Neural cell (in vitro differentiated cells): ENCODE measurements at regions not wholly inside any gene's neighbourhood (a gene's known extent, or its start where the extent isn't known, plus 50 kb on each side); places are given as distances from the start of the nearest gene placed in this dataset.

Experiments
- H2AFZ ChIP-seq: fragments of 200-600, 300-800 bp; sonication (generic), shearing (Covaris generic); 2 replicates; pipeline ENCODE4 v1.6.0; 2014; ENCODE audit warnings: low read depth, mild to moderate bottlenecking, antibody characterized with exemption, low read length, moderate library complexity
- H3F3A ChIP-seq: fragments of 200-600 bp; shearing (Covaris generic); 2 replicates; pipeline ENCODE4 v1.6.1; 2016; ENCODE audit warnings: mild to moderate bottlenecking, moderate library complexity, mixed read lengths, antibody characterized with exemption, low read length; ENCODE audit not compliant: insufficient read depth, poor library complexity, severe bottlenecking
- H3K27ac ChIP-seq: fragments of 200-600, 300-800 bp; sonication (generic), shearing (Covaris generic); 2 replicates; pipeline ENCODE4 v1.5.1; 2014; ENCODE audit warnings: mild to moderate bottlenecking, low read length, moderate library complexity
- H3K27me3 ChIP-seq: fragments of 300-800, 200-600 bp; sonication (generic), shearing (Covaris generic); 2 replicates; pipeline ENCODE4 v1.6.0; 2014; ENCODE audit warnings: mild to moderate bottlenecking, low read depth, low read length, moderate library complexity; ENCODE audit not compliant: insufficient read depth
- H3K36me3 ChIP-seq: fragments of 300-800, 200-600 bp; sonication (generic), shearing (Covaris generic); 2 replicates; pipeline ENCODE4 v1.5.1; 2014; ENCODE audit warnings: mild to moderate bottlenecking, antibody characterized with exemption, low read length, moderate library complexity; ENCODE audit not compliant: insufficient read depth
- H3K4me2 ChIP-seq: fragments of 300-800, 200-600 bp; sonication (generic), shearing (Covaris generic); 2 replicates; pipeline ENCODE4 v1.6.0; 2014; ENCODE audit warnings: mild to moderate bottlenecking, low read length
- H3K4me3 ChIP-seq: fragments of 300-800, 200-600 bp; sonication (generic), shearing (Covaris generic); 2 replicates; pipeline ENCODE4 v1.5.1; 2014; ENCODE audit warnings: mild to moderate bottlenecking, low read length, moderate library complexity
- H3K79me2 ChIP-seq: fragments of 200-600 bp; shearing (Covaris generic); replicated peaks from 2 replicates; pipeline ENCODE4 v1.6.0; 2014; ENCODE audit warnings: mild to moderate bottlenecking, low read length, moderate library complexity; ENCODE audit not compliant: insufficient read depth
- H3K9ac ChIP-seq: fragments of 300-800, 200-600 bp; sonication (generic), shearing (Covaris generic); 2 replicates; pipeline ENCODE4 v1.6.1; 2016; ENCODE audit warnings: mild to moderate bottlenecking, low read length, mixed read lengths
- H3K9me2 ChIP-seq: fragments of 200-600 bp; shearing (Covaris generic); 2 replicates; pipeline ENCODE4 v1.6.1; 2016; ENCODE audit warnings: mild to moderate bottlenecking, low read length, mixed read lengths; ENCODE audit not compliant: insufficient read depth
- H3K9me3 ChIP-seq: fragments of 200-600, 300-800 bp; sonication (generic), shearing (Covaris generic); 2 replicates; pipeline ENCODE4 v1.6.1; 2016; ENCODE audit warnings: mild to moderate bottlenecking, mixed run types, low read length, moderate library complexity, mixed read lengths
- H4K20me1 ChIP-seq: fragments of 200-600 bp; shearing (Covaris generic); 2 replicates; pipeline ENCODE4 v1.6.1; 2016; ENCODE audit warnings: mild to moderate bottlenecking, mixed run types; ENCODE audit not compliant: insufficient read depth
- EP300 ChIP-seq: fragments of 450-650 bp; conservative IDR thresholded peaks from 2 replicates; pipeline ENCODE4 v1.6.1; 2014; ENCODE audit warnings: antibody characterized with exemption, mild to moderate bottlenecking, moderate library complexity; ENCODE audit not compliant: poor library complexity, severe bottlenecking
- EZH2 ChIP-seq: fragments of 200-600, 300-800 bp; shearing (Covaris generic), sonication (generic); IDR thresholded peaks from 2 replicates; pipeline ENCODE4 v1.6.1; 2014; ENCODE audit warnings: antibody characterized with exemption, low read length, borderline replicate concordance, mild to moderate bottlenecking; ENCODE audit not compliant: insufficient read depth, poor library complexity, severe bottlenecking
- MXI1 ChIP-seq: fragments of 450-650 bp; conservative IDR thresholded peaks from 2 replicates; pipeline ENCODE4 v1.6.1; 2014; ENCODE audit warnings: antibody characterized with exemption, mild to moderate bottlenecking; ENCODE audit not compliant: poor library complexity, severe bottlenecking
- POLR2AphosphoS5 ChIP-seq: IDR thresholded peaks from 2 replicates; pipeline ENCODE4 v1.6.1; 2012
- RAD21 ChIP-seq: fragments of 450-650 bp; conservative IDR thresholded peaks from 2 replicates; pipeline ENCODE4 v1.6.1; 2014; ENCODE audit warnings: antibody characterized with exemption, mild to moderate bottlenecking, moderate library complexity
- REST ChIP-seq: IDR thresholded peaks from 2 replicates; pipeline ENCODE4 v1.6.1; 2012; ENCODE audit warnings: borderline replicate concordance
- SMC3 ChIP-seq: fragments of 450-650 bp; conservative IDR thresholded peaks from 2 replicates; pipeline ENCODE4 v1.6.1; 2014; ENCODE audit warnings: antibody characterized with exemption, mild to moderate bottlenecking, moderate library complexity; ENCODE audit not compliant: poor library complexity
- TAF1 ChIP-seq: IDR thresholded peaks from 2 replicates; pipeline ENCODE4 v1.6.1; 2012; ENCODE audit warnings: low read depth
- TF ChIP-seq, protein P1 (sequence below): fragments of 450-650 bp; IDR thresholded peaks from 2 replicates; pipeline ENCODE4 v1.5.1; 2014; ENCODE audit warnings: antibody characterized with exemption, mild to moderate bottlenecking, moderate library complexity; ENCODE audit not compliant: poor library complexity, severe bottlenecking

- Histone ChIP-seq H3K4me3 (no peak overlapping the region), H3K27ac (no peak overlapping the region), H2AFZ (no peak overlapping the region), H3K9me3 (no peaks in the 10 kb centered on the region), H3K27me3 (no peaks in the 10 kb centered on the region), H3K9me2 (no peaks in the 10 kb centered on the region), H3K79me2 (no peaks in the 10 kb centered on the region), H3K4me2 (no peak overlapping the region), H3F3A (no peaks in the 10 kb centered on the region), H3K9ac (no peak overlapping the region), H4K20me1 (no peaks in the 10 kb centered on the region), H3K36me3 (no peaks in the 10 kb centered on the region)
- no peak for TF ChIP-seq SMC3
- TF ChIP-seq RAD21 = no peak
- no peak for TF ChIP-seq MXI1
- TF ChIP-seq, protein P1, sequence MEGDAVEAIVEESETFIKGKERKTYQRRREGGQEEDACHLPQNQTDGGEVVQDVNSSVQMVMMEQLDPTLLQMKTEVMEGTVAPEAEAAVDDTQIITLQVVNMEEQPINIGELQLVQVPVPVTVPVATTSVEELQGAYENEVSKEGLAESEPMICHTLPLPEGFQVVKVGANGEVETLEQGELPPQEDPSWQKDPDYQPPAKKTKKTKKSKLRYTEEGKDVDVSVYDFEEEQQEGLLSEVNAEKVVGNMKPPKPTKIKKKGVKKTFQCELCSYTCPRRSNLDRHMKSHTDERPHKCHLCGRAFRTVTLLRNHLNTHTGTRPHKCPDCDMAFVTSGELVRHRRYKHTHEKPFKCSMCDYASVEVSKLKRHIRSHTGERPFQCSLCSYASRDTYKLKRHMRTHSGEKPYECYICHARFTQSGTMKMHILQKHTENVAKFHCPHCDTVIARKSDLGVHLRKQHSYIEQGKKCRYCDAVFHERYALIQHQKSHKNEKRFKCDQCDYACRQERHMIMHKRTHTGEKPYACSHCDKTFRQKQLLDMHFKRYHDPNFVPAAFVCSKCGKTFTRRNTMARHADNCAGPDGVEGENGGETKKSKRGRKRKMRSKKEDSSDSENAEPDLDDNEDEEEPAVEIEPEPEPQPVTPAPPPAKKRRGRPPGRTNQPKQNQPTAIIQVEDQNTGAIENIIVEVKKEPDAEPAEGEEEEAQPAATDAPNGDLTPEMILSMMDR = no peak
- TF ChIP-seq POLR2AphosphoS5 = no peak
- TF ChIP-seq TAF1 = no peak
- TF ChIP-seq EP300 = no peak
- TF ChIP-seq EZH2 = no peak
- no peak for TF ChIP-seq REST
Observed at GRCh38 chr9:18058564-18059442, 415.1 kb upstream of the ADAMTSL1 start.

DNA sequence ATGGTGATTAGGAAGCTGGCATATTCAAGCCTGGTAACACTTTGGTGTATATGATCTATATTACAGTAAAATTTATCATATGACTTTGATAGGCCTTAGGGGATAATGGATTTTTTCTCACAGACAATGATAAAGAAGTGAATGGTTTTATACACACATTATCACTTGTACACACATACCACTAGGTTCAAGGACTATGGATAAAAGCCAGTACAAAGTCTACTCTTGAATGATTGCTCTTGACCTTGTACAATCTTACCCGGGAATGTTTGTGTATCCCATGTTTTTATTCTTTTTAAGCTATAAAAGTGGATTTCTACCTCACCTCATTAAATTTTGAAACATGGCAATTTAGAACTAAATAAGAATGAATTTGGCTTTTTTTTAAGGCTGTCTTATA lies 414.5 kb upstream of the ADAMTSL1 start:
- no peaks in the 10 kb centered on the region for H3K27me3 ChIP-seq
- no peaks in the 10 kb centered on the region for H3K79me2 ChIP-seq
- H2AFZ ChIP-seq = no peak overlapping the region
- no peaks in the 10 kb centered on the region for H3K36me3 ChIP-seq
- no peak overlapping the region for H3K4me2 ChIP-seq
- H3K4me3 ChIP-seq = no peak overlapping the region
- TF ChIP-seq POLR2AphosphoS5 (no peak), TAF1 (no peak), MXI1 (no peak), SMC3 (no peak), EP300 (no peak), EZH2 (no peak), REST (no peak), RAD21 (no peak)
- TF ChIP-seq, protein P1 = no peak
- H3K27ac ChIP-seq = no peak overlapping the region
- H3K9ac ChIP-seq = no peak overlapping the region
- H3K9me3 ChIP-seq = no peaks in the 10 kb centered on the region
- H3K9me2 ChIP-seq = no peaks in the 10 kb centered on the region
- H4K20me1 ChIP-seq = no peaks in the 10 kb centered on the region
- no peaks in the 10 kb centered on the region for H3F3A ChIP-seq
